ENCODE measurements at regions not wholly inside any gene's neighbourhood (a gene's known extent, or its start where the extent isn't known, plus 50 kb on each side); places are given as distances from the start of the nearest gene placed in this dataset.

DNA sequence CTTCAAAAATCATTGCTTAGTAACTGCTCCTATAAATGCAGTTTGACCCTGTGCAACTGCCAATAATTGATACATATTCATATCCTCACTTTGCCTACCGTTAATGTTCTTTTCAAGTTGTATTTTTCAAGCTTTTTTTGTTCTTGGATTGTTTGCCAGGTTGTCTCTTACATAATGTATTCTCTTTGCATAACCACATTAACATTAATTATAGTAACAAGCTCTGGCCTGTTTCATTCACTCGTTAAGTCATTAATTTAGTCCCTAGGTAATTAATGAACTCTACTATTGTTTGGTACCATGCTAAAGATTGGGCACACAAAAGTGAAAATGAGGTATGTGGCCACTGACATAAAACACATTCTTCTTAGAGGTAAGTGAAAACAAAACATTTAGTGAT is 1338.8 kb downstream of the NSUN3 start:
- no peak for DNase-seq

DNA sequence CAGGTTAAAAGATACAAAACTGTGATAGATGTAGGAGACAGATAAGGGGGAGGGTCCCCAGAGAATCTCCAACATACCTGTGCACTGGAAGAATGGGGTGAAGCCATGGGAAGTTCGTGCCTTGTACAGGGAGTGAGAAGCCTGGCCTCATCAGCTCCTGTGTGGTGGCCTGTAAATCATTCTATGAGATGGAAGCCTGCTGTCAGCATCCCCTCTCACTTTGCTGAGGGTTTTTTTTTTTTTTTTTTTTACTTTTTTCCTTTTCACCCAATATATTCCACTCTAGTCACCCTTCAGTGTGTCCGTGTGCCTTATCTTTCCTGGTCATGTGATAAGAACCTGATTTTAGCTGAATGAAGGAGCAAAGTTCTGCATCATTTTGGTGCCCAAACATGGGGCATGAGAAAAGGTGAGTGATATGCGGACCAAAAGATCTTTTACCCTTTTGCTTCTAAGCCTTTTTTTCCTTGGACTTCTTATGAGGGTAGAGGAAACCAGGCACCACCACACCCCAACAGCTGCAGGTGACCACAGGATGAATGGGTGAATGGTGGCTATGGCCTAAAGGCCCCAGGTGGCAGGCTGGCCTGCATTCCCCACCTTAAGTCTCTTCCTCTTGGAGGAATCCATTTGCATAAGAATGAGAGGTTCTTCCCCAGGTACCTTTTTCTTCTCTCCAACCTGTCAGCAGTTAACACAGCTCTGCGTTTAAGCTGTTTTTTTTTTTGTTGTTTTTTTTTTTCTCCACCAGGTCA is 1345.0 kb downstream of the NSUN3 start:
- no peak for DNase-seq

DNA sequence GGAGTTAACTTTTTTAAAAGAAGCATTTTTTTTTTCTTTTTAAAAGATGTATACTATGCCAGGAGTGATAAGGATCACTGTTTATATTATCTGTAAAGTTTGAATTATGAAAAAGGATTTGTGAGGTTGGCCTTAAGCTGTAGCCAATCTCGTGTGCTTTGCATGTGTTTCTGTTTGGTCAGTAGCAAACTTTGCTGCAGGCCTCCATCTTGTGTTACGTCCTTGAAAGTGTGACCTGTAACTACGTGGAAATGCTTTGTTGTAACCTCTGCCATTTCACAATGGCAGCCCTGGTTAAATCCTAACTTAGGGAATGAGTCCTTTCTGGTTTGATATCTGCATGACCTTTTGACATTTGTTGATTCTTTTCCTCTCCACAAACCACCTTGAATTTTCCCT is 1345.6 kb downstream of the NSUN3 start:
- DNase-seq = no peak

DNA sequence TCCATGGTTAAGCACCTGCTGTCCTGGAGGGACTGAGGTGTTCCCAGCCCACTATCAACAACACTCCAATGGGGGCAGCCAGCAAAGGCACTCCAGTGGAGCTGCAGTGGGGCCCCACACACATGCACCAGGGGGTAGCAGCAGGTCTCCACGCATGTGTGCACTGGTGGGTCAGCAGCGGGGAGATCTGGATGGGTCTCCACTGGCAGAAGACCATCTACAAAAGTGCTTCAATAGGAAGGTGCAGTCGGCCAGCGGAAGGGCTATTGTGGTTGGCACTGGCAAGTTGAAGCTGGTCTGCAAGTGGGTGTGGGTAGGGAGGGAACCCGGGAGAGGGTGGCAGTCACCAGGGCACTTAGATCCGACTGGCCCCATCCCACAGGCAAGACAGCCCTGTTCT is 1355.4 kb downstream of the NSUN3 start:
- DNase-seq = no peak

DNA sequence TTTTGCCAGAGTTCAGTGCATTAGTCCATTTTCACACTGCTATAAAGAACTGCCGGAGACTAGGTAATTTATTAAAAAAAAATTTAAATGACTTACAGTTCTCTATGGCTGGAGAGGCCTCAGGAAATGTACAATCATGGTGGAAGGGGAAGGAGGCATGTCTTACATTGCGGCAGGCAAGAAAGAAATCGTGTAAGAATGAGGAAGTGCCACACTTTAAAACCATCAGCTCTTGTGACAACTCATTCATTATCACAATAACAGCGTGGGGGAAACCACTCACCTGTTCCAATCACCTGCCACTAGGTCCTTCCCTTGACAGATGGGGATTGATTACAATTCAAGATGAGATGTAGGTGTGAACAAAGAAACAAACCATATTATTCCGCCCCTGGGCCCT is 1361.4 kb downstream of the NSUN3 start:
- DNase-seq = no peak

DNA sequence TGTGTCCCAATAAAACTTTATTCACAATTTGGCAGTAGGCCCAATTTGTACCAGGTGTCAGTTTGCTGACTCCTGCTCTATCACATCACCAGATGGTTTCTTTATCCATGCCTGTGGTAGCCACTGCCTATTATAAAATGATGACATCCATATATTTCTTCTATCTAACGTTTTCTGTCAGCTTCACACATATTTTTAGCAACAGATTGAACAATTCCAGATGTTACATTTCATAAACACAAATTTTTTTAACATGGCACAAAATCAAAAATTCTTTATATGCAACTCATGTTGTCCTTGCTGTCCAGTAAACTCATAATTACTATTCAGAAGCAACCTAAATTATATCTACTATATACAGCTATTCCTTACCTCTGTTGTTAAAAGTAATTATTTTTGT is 1371.6 kb downstream of the NSUN3 start:
- no peak for DNase-seq

DNA sequence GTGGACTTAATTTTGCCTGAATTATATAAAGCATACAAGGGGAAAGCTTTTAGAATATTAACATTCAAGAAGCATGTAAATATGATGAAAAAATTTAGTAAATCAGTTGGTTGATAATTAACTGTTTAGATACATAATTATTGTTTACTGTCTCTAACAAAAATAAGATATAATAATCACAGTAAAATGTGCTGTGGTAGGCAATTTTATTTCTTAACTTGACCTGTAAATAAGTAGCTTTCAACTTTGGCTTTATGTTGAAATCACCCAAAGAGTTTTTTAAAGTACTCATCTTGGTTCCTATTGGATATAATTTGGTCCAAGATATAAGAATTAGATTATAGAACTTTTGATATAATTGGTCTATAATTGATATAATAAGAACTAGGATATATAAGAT is 1374.5 kb downstream of the NSUN3 start:
- DNase-seq = no peak

DNA sequence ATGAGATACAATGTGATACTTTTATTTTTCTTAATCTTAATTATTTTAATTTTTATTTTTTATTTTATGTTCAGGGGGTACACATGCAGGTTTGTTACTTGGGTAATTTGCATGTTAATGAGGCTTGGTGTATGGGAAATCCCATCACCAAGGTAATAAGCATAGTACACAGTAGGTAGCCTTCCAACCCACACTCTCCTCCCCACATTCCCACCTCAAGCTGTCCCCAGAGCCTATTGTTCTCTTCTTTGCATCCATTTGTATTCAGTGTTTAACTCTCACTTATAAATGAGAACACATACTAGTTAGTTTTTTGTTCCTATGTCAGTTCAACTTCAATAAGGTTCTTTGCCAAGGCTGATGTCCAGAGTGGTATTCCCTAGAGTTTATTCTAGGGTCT is 1375.4 kb downstream of the NSUN3 start:
- DNase-seq = no peak

DNA sequence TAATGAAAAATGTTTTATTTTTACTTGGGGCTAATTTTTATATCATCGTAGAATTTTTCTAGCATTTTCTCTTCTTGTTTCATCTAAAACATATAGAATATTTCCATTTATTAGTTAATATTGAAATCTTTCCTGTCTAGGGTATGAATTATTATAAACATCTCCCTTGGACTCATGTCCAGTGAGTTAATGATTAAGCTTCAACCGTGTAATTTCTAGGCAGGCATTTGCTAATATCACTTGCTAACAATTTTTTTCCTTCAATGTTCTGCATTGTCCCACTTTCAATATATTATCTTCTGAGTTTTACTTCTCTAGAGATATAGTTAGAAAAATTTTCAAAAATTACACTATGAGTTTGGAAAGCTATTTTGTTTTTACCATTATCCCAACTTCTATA is 1371.6 kb upstream of the EPHA6 start:
- no peak for DNase-seq

DNA sequence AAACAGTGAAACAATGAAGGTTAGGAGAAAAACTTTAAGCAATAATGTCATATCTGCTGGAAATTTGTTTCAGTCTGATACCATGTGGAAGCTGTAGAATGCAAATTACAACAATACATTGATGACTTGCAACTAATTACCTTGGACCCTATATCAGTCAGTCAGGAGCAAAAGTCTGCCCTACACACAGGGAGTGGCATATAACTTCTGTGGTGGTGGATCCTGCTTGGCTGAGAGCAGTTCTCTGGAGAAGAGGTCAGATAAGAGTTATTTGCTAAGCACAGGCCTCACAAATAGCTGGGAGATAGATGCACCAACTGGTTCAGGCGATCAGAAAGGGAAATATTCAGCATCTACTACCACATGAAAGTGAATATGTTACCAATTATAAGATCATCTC is 1364.6 kb upstream of the EPHA6 start:
- no peak for DNase-seq

DNA sequence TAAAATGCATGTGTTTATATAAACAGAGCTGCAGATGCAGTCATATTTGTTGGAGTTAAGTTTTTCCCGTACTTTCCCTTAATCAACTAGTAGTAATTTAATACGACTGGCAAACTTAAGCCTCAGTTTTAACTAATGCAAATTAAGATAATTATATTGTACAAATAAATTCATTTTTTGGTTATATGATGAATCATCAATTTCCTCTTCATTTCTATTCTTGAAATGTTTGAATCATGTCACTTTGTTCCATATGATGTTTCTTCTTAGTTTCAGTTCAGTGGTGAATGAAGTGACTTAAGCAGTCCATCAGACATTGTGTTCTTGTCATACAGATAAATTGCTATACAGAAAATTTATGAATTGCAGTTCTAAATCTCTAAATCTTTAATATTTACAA is 1361.2 kb upstream of the EPHA6 start:
- no peak for DNase-seq

DNA sequence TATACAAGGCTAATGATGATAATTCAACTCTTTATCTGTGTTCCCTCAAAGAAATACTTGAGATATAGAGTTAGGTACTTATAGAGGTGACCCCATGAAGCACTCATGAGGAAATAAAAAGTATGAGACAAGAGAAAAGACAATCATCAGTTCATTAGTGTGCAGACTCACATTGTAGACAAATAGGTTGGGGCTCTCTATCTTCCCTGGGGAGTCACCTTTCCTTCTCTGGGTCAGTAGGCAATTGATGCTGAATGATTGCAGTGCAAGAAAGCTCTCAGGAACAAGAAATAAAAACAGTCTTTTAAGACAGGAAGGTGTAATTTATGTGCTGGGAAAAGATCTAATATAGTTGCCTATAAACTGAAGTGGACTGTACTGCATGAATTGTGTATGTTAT is 1357.6 kb upstream of the EPHA6 start:
- DNase-seq = no peak

DNA sequence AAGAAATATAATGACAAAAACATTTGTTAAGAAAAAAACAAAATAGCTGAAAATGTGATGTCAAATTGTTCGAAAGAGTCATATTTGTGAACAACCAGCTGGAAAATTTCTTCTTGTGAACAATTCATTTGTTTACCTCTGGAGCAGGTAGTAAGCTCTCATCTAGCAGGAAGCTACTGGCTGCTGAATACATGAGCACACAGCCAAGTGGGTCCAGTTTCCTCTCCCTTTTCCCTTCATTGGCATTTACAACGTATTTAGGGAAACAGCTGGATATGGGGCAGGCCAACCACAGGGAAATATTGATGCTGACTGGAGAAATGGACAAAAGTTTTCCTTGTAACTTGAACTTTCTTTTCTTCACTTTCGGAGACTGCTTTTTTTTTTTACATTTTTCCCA is 1354.7 kb upstream of the EPHA6 start:
- no peak for DNase-seq

DNA sequence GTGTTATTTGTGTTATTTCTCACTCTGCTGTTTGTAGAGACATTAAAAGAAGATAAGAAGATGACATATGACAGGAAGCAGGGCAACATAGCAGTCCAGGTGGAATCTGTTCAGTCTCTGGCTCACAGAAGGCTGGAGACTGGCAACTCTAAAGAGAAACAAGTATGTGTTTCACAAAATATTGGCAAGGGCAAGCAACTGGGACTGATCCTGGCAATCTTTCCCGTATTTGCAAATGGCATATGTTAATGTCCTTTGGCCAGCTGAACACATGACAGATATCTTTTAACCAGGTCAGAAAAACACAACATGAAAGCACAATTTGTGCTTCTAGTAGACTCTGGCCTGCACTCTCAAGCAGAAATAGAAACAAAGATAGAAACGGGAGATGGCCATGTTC is 1354.1 kb upstream of the EPHA6 start:
- DNase-seq = no peak

DNA sequence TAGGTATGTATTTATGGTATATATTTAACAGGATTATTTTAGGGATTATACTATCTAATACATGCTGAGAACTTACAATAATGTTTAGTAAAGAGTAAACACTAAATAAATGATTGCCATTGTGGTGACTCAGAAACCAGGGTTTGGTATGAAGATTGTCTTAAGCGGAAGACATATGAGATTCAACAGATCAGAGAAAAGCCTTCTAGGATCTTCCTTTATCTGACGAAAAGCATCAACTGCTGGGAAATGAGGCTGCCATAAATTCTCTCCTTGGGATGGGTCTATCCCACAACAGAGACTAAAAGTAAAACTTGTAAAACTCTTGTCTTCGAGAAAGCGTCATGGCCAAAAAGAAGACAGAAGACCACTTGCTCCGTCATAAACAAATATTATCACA is 1352.2 kb upstream of the EPHA6 start:
- no peak for DNase-seq

DNA sequence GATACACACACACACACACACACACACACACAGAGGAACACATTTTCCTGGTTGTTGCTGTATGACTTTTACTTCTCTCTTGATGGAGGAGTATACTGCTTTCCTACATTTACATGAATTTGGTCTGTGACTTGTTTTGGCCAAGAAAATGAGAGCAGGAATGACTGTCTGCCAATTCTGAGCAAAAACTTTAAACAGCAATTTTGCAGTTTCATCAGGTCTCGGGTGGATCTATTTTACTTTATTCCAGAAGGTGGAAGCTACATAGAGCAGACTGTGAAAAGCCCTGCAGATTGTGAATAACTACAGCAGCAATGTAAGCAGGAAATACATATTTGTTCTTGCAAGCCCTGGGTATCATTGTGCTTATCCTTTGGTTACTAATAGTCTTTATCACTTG is 1350.0 kb upstream of the EPHA6 start:
- no peak for DNase-seq

DNA sequence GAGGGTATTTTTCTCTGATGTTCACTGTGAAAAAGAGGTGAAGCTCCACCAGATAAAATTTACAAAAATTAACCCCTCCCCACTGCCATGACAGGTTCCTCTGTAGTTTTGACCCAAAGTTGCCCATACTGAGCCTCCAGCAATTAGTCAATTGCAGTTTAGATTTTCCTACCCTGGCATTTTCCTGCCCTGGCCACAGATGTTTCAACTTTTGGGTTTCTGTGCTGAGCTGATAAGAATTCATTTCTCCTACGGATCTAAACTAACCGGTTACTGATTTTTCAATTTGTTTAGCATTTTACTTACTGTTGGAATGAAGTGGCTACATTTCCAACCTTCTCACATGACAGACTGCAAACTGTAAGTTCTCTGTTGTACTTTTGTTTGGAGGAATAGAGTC is 1346.1 kb upstream of the EPHA6 start:
- DNase-seq = no peak

DNA sequence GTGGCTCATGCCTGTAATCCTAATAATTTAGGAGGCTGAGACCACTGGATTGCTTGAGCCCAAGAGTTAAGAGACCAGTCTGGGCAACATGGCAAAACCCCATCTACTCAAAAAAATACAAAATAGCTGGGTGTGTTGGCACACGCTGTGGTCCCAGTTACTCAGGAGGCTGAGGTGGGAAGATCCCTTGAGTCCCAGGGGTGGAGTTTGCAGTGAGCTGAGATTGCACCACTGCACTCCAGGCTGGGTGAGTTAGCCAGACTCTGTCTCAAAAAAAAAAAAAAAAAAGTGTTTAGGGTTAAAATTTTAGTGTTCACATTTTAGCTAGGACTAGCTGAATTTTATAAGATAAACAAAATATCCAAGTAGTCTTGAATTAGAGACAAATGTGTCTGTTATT is 1340.1 kb upstream of the EPHA6 start:
- no peak for DNase-seq

DNA sequence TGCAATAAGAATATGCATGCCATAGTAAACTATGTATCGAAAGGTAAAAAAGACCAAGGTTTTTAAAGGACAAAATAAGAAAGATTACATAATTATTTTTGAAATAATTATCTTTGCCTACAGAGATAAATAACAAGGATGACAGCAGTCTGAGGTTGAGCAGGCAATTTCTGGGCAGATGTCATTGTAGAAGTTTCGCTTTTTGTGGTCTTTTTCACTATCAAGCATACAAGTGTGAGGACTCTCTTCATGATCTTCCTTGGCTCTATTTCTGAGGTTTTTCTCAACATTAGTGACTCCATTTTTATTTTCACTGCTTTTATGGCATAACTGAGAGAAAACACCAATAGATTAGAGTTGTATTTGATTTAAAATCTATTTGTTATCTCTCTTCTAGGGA is 1337.9 kb upstream of the EPHA6 start:
- DNase-seq = no peak

DNA sequence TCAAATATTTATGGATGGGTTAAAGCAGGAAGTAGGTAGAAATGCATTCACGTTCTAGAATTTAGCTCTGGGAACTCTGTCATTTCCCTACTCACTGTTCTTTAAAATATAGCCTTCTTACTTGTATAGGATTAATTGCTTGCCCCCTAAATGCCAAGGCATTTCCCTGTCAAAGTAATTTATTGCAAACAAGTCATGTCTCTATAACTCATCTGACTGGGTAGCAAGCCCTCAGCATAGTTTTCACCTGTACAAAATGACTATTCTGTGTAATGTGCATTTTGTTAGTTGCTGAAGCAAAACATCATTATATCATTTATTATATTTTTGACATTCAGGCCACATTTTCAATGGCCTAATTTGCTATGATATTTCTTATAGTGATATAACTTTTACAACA is 1308.2 kb upstream of the EPHA6 start:
- no peak for DNase-seq

DNA sequence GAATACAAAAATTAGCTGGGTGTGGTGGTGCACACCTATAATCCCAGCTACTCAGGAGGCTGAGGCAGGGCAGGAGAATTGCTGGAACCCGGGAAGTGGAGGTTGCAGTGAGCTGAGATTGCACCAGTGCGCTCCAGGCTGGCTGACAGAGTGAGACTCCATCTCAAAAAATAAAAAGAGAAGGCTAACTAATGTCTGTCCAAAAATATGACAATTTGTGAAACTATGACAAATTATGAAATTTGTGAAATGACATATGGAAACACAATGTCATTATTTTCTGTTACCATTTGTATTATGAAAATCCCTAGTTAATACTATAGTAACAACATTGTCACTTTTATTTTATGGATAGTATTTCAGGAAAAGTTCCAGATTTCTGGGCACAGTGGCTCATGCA is 1306.3 kb upstream of the EPHA6 start:
- no peak for DNase-seq

DNA sequence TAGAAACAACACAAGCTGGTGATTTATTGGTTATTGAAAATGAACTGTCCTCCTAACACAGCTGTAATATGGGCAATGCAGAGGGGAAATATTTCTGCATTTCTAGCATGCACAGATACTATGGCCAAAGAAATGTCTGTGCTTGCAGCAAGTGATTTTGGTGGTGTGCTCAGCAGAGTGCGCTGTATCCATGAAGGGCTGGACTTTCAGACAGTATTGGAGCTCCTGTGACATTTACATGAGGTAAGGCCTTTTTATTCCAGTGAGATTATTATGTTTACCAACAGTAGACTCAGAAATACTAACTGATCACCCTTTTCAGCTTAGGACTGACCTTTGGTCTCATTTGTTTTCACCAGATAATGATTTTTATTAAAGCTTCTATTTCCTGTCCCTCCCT is 1302.6 kb upstream of the EPHA6 start:
- no peak for DNase-seq

DNA sequence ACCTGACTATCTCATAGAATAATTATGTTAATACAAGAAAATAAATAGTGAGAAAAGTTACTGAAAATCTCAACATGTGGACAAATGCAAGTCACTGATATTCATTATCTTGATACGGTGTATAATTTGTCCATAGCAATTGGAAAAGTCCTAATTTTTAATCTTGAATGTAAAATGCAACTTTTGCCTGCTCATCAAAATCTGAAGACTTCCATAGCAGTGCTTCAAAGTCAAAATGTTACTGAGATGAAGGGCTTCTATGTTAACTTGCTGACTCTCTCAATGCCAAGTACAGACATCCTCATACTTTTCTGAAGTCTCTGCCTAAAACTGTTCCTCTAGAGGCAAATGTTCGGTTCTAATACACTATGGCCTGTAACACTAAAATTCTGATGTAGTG is 1300.1 kb upstream of the EPHA6 start:
- DNase-seq = no peak

DNA sequence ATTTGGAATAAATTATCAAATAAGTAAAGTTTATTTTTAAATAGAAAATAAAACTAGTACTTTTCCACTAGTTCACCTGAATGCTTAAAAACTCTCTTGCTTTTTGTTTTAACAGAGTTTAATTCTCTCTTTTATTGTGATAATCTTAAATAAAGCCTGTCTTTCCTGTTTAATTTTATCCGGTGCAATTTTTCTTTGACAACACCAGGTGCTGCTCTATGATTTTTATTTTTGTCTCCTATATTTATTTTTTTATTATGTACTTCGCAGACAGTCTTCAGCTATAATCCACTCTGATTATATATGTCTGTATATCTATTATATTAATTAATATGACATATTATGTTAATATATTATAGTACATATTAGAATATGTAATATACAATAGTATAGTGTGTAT is 1293.0 kb upstream of the EPHA6 start:
- DNase-seq = no peak

DNA sequence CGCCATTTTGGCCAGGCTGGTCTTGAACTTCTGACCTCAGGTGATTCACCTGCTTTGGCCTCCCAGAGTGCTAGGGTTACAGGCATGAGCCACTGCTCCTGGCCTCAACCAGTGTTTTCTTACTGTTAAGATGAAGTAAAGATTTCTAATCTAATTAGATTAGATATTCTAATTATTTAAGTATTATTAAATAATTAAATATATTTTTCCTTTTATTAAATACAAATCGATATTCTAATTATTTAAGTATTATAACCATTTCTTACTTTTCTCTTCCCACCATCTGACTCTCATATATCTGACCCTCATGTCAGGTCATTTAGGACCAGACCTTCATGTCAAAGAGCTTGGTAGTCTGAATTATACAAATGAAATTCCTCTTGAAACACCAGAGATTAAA is 1291.9 kb upstream of the EPHA6 start:
- DNase-seq = no peak

Measured in T-helper 1 cell (primary cell).